ENCODE measurements at regions not wholly inside any gene's neighbourhood (a gene's known extent, or its start where the extent isn't known, plus 50 kb on each side); places are given as distances from the start of the nearest gene placed in this dataset.

- Mint-ChIP-seq H3K27ac (no peak overlapping the region), H3K9me3 (no peaks in the 10 kb centered on the region), H3K4me1 (peaks cover 12% of the 10 kb centered on the region), H3K36me3 (ENCODE audit: low read depth) (no peaks in the 10 kb centered on the region), H3K27me3 (ENCODE audit: insufficient read depth) (peaks cover 2% of the 10 kb centered on the region), H3K4me3 (no peak overlapping the region)
- H3K27me3 ChIP-seq (ENCODE audit: control insufficient read depth, insufficient read depth, low read length, poor library complexity, severe bottlenecking), result no peaks in the 10 kb centered on the region
- WGBS, 2 experiments (ENCODE audit: insufficient coverage in 1 of 2, insufficient read length in 1 of 2), result 87 to 93% methylated on average over 3 to 7 of the region's 7 CpGs
- H3K9me3 ChIP-seq (ENCODE audit: control insufficient read depth, low read length), result no peaks in the 10 kb centered on the region
- H3K9ac ChIP-seq (ENCODE audit: extremely low read depth, low read length, poor library complexity, severe bottlenecking), result no peak overlapping the region
- H3K36me3 ChIP-seq (ENCODE audit: control insufficient read depth, insufficient read depth, low read length), result no peaks in the 10 kb centered on the region
- DNase-seq, result no peak
- no peak overlapping the region for H3K27ac ChIP-seq (ENCODE audit: low read depth, low read length)
- no peak overlapping the region for H3K4me3 ChIP-seq (ENCODE audit: low read length)
- H3K4me1 ChIP-seq (ENCODE audit: control insufficient read depth, insufficient read depth, low read length), result no peaks in the 10 kb centered on the region
- TF ChIP-seq CTCF (conservative IDR thresholded peaks at IDR 0.05), result no peak
These were observed 209.1 kb upstream of the ID2 start for GRCh38 chr2:8472545-8473323.

- no peaks in the 10 kb centered on the region for H3K9me3 Mint-ChIP-seq
- peaks cover 17% of the 10 kb centered on the region for H3K4me1 Mint-ChIP-seq
- H3K27ac Mint-ChIP-seq, result no peak overlapping the region
- no peaks in the 10 kb centered on the region for H3K36me3 Mint-ChIP-seq (ENCODE audit: low read depth)
- TF ChIP-seq CTCF (conservative IDR thresholded peaks at IDR 0.05), result no peak
- no peak overlapping the region for H3K4me3 ChIP-seq (ENCODE audit: low read length)
- 89 to 91% methylated on average over 10 to 13 of the region's 13 CpGs for WGBS, 2 experiments (ENCODE audit: insufficient coverage in 1 of 2, insufficient read length in 1 of 2)
- no peak overlapping the region for H3K4me3 Mint-ChIP-seq
- H3K9me3 ChIP-seq (ENCODE audit: control insufficient read depth, low read length), result no peaks in the 10 kb centered on the region
- H3K36me3 ChIP-seq (ENCODE audit: control insufficient read depth, insufficient read depth, low read length), result no peaks in the 10 kb centered on the region
- H3K4me1 ChIP-seq (ENCODE audit: control insufficient read depth, insufficient read depth, low read length), result peaks cover 2% of the 10 kb centered on the region
- no peak overlapping the region for H3K9ac ChIP-seq (ENCODE audit: extremely low read depth, low read length, poor library complexity, severe bottlenecking)
- no peak overlapping the region for H3K27ac ChIP-seq (ENCODE audit: low read depth, low read length)
- DNase-seq, result no peak
- peaks cover 2% of the 10 kb centered on the region for H3K27me3 Mint-ChIP-seq (ENCODE audit: insufficient read depth)
- H3K27me3 ChIP-seq (ENCODE audit: control insufficient read depth, insufficient read depth, low read length, poor library complexity, severe bottlenecking), result no peaks in the 10 kb centered on the region
These were observed 206.4 kb upstream of the ID2 start for GRCh38 chr2:8475349-8476031.

- Histone ChIP-seq H3K36me3 (ENCODE audit: control insufficient read depth, insufficient read depth, low read length) (no peaks in the 10 kb centered on the region), H3K27me3 (ENCODE audit: control insufficient read depth, insufficient read depth, low read length, poor library complexity, severe bottlenecking) (no peaks in the 10 kb centered on the region), H3K4me1 (ENCODE audit: control insufficient read depth, insufficient read depth, low read length) (peaks cover 2% of the 10 kb centered on the region), H3K9ac (ENCODE audit: extremely low read depth, low read length, poor library complexity, severe bottlenecking) (no peak overlapping the region), H3K9me3 (ENCODE audit: control insufficient read depth, low read length) (no peaks in the 10 kb centered on the region), H3K27ac (ENCODE audit: low read depth, low read length) (no peak overlapping the region), H3K4me3 (ENCODE audit: low read length) (no peak overlapping the region)
- DNase-seq, result no peak
- H3K27ac Mint-ChIP-seq, result no peak overlapping the region
- H3K9me3 Mint-ChIP-seq, result no peaks in the 10 kb centered on the region
- no peak overlapping the region for H3K4me3 Mint-ChIP-seq
- H3K4me1 Mint-ChIP-seq, result peaks cover 17% of the 10 kb centered on the region
- no peak for TF ChIP-seq CTCF (conservative IDR thresholded peaks at IDR 0.05)
- peaks cover 2% of the 10 kb centered on the region for H3K27me3 Mint-ChIP-seq (ENCODE audit: insufficient read depth)
- 93 to 96% methylated on average over 10 to 16 of the region's 16 CpGs for WGBS, 2 experiments (ENCODE audit: insufficient coverage in 1 of 2, insufficient read length in 1 of 2)
- no peaks in the 10 kb centered on the region for H3K36me3 Mint-ChIP-seq (ENCODE audit: low read depth)
These were observed 204.0 kb upstream of the ID2 start for GRCh38 chr2:8477552-8478470.

Measured in endodermal cell (in vitro differentiated cells).